GM18909 (cell line): ENCODE measurements at regions not wholly inside any gene's neighbourhood (a gene's known extent, or its start where the extent isn't known, plus 50 kb on each side); places are given as distances from the start of the nearest gene placed in this dataset.
"Not testable (repeated sequence)": the region's sequence is repeated elsewhere in the genome, so short reads cannot be mapped to it uniquely, and the experiment has no call there.

ENCODE experiments used
- ATAC-seq: cut with Tn5 transposase; IDR thresholded peaks from one replicate; pipeline ENCODE4 v1.9.1; 2021; ENCODE audit warnings: mild to moderate bottlenecking; ENCODE audit not compliant: unreplicated experiment, poor library complexity

GRCh38 chr12:33588725-33589405 is 149.2 kb upstream of the SYT10 start:
- no peak for ATAC-seq

- no peak for ATAC-seq
Measured at GRCh38 chr12:33589576-33590114, 150.0 kb upstream of the SYT10 start.

GRCh38 chr12:33593753-33594152 is 154.1 kb upstream of the SYT10 start:
- ATAC-seq, result no peak

GRCh38 chr12:33596061-33596460 is 156.4 kb upstream of the SYT10 start:
- no peak for ATAC-seq

GRCh38 chr12:33596814-33597213 is 157.2 kb upstream of the SYT10 start:
- ATAC-seq, result no peak

GRCh38 chr12:33602515-33602914 is 162.9 kb upstream of the SYT10 start:
- ATAC-seq, result no peak

GRCh38 chr12:33605757-33606156 is 166.1 kb upstream of the SYT10 start:
- ATAC-seq, result no peak

- ATAC-seq, result no peak
Measured at GRCh38 chr12:33609910-33610309, 170.3 kb upstream of the SYT10 start.

- ATAC-seq, result no peak
Measured at GRCh38 chr12:33614630-33615029, 175.0 kb upstream of the SYT10 start.

GRCh38 chr12:33617218-33617617 is 177.6 kb upstream of the SYT10 start:
- no peak for ATAC-seq

- no peak for ATAC-seq
Measured at GRCh38 chr12:33628087-33628486, 188.5 kb upstream of the SYT10 start.

- ATAC-seq, result no peak
Measured at GRCh38 chr12:33634544-33634943, 194.9 kb upstream of the SYT10 start.

- ATAC-seq, result not testable (repeated sequence)
Measured at GRCh38 chr12:33636930-33637329, 197.3 kb upstream of the SYT10 start.

- no peak for ATAC-seq
Measured at GRCh38 chr12:33639975-33640374, 200.4 kb upstream of the SYT10 start.

GRCh38 chr12:33649992-33650391 is 210.4 kb upstream of the SYT10 start:
- ATAC-seq, result no peak

GRCh38 chr12:33650832-33651231 is 211.2 kb upstream of the SYT10 start:
- ATAC-seq, result no peak

- no peak for ATAC-seq
Measured at GRCh38 chr12:33653362-33653761, 213.7 kb upstream of the SYT10 start.

GRCh38 chr12:33654313-33654712 is 214.7 kb upstream of the SYT10 start:
- ATAC-seq, result no peak

- ATAC-seq, result no peak
Measured at GRCh38 chr12:33663000-33663654, 223.5 kb upstream of the SYT10 start.

GRCh38 chr12:33669349-33669748 is 229.7 kb upstream of the SYT10 start:
- ATAC-seq, result no peak

GRCh38 chr12:33670284-33670683 is 230.7 kb upstream of the SYT10 start:
- no peak for ATAC-seq

GRCh38 chr12:33671676-33672075 is 232.1 kb upstream of the SYT10 start:
- no peak for ATAC-seq
